Omental fat pad (tissue), 3 donors: ENCODE measurements at regions not wholly inside any gene's neighbourhood (a gene's known extent, or its start where the extent isn't known, plus 50 kb on each side); places are given as distances from the start of the nearest gene placed in this dataset.

Source experiments
- ATAC-seq: fragments of 150-250 bp; one replicate; pipeline ENCODE4 v1.9.1; 2016; ENCODE audit warnings: mild to moderate bottlenecking, moderate library complexity; ENCODE audit not compliant: low FRiP score
- DNase-seq: peaks from one replicate; pipeline ENCODE4 v3.0.0-alpha.2; 2019; ENCODE audit warnings: low spot score
- CTCF ChIP-seq, 3 donors: fragments of 450-650 bp; IDR thresholded peaks; one replicate each; pipeline ENCODE4 v1.5.1; 2016 to 2017; ENCODE audit warnings: antibody characterized with exemption in 3 of 3, mild to moderate bottlenecking in 3 of 3, moderate library complexity in 2 of 3

- ATAC-seq (no peak), DNase-seq (no peak)
- TF ChIP-seq CTCF (IDR thresholded peaks at IDR 0.05), result no peak
Measured at GRCh38 chr5:106755066-106755465, 915.7 kb downstream of the EFNA5 start.

GRCh38 chr5:106749826-106750225, 920.9 kb downstream of the EFNA5 start:
- DNase-seq, result no peak
- no peak for TF ChIP-seq CTCF (IDR thresholded peaks at IDR 0.05)

GRCh38 chr5:106739127-106739526, 931.6 kb downstream of the EFNA5 start:
- ATAC-seq (no peak), DNase-seq (no peak)
- no peak for TF ChIP-seq CTCF (IDR thresholded peaks at IDR 0.05)

More at GRCh38 chr5:106749826-106750225, 920.9 kb downstream of the EFNA5 start:
- no peak for ATAC-seq

GRCh38 chr5:106737111-106737510, 933.6 kb downstream of the EFNA5 start:
- no peak for TF ChIP-seq CTCF (IDR thresholded peaks at IDR 0.05)
- ATAC-seq (no peak), DNase-seq (no peak)

- ATAC-seq (no peak), DNase-seq (no peak)
- TF ChIP-seq CTCF (IDR thresholded peaks at IDR 0.05), result no peak
Measured at GRCh38 chr5:106732624-106733023, 938.1 kb downstream of the EFNA5 start.

- no peak for TF ChIP-seq CTCF (IDR thresholded peaks at IDR 0.05)
- ATAC-seq (no peak), DNase-seq (no peak)
Measured at GRCh38 chr5:106730912-106731311, 939.8 kb downstream of the EFNA5 start.

- no peak for ATAC-seq
- no peak for TF ChIP-seq CTCF (IDR thresholded peaks at IDR 0.05)
- DNase-seq, result no peak
Measured at GRCh38 chr5:106730506-106730905, 940.2 kb downstream of the EFNA5 start.
